GM23248 (cell line): ENCODE measurements at regions not wholly inside any gene's neighbourhood (a gene's known extent, or its start where the extent isn't known, plus 50 kb on each side); places are given as distances from the start of the nearest gene placed in this dataset.

Experiments used
- EZH2 ChIP-seq: fragments of 200-600 bp; sonication (generic); IDR thresholded peaks from 2 replicates; pipeline ENCODE4 v1.6.1; 2018; ENCODE audit warnings: antibody characterized with exemption, mild to moderate bottlenecking; ENCODE audit not compliant: insufficient read depth, poor library complexity, severe bottlenecking
- EZH2phosphoT487 ChIP-seq: fragments of 200-600 bp; sonication (generic); IDR thresholded peaks from 2 replicates; pipeline ENCODE4 v1.6.1; 2018; ENCODE audit warnings: antibody characterized with exemption, moderate library complexity, mild to moderate bottlenecking, low read depth; ENCODE audit not compliant: insufficient read depth

DNA sequence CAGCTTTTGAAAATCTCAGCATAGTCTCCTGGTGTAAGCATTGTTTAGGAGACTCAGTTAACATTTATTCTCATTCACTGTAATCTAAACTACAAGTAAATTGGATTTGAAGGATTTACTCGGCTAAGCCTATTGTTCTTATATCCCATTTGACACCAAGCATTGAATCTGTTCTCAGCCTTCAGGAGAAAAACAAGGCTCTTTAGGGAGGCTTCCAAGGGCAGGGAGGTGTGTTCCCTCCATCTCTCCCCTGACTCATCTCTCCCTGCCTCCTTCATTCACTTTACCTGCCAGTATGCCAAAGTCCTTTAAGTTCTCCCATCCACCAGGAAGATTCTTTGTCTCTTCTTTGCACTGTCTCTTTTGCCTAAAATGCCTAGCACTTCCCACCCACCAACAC is 347.8 kb downstream of the MFSD1 start:
- no peak for TF ChIP-seq EZH2
- no peak for TF ChIP-seq EZH2phosphoT487
